Subcutaneous abdominal adipose tissue (tissue), 5 donors: ENCODE measurements at regions not wholly inside any gene's neighbourhood (a gene's known extent, or its start where the extent isn't known, plus 50 kb on each side); places are given as distances from the start of the nearest gene placed in this dataset.

Experiments
- H3K27ac ChIP-seq: one replicate; pipeline ENCODE4 v1.7.0; 2013; ENCODE audit warnings: low read depth, mild to moderate bottlenecking, inconsistent platforms, low read length, moderate library complexity
- H3K27me3 ChIP-seq, 5 donors: one replicate each; pipeline ENCODE4 v1.7.0; 2013; ENCODE audit warnings: low read length in 5 of 5, inconsistent platforms in 1 of 5; ENCODE audit not compliant: control insufficient read depth in 5 of 5, insufficient read depth in 4 of 5
- H3K36me3 ChIP-seq, 5 donors: one replicate each; pipeline ENCODE4 v1.7.0; 2013; ENCODE audit warnings: low read length in 5 of 5; ENCODE audit not compliant: control insufficient read depth in 5 of 5, insufficient read depth in 5 of 5
- H3K4me1 ChIP-seq, 5 donors: one replicate each; pipeline ENCODE4 v1.7.0; 2013; ENCODE audit warnings: low read length in 5 of 5, mild to moderate bottlenecking in 3 of 5, moderate library complexity in 1 of 5; ENCODE audit not compliant: control insufficient read depth in 5 of 5, insufficient read depth in 5 of 5
- H3K4me3 ChIP-seq, 5 donors: one replicate each; pipeline ENCODE4 v1.7.0; 2013; ENCODE audit warnings: low read length in 5 of 5, low read depth in 1 of 5
- H3K9ac ChIP-seq, 5 donors: one replicate each; pipeline ENCODE4 v1.7.0; 2013; ENCODE audit warnings: low read length in 5 of 5, mild to moderate bottlenecking in 4 of 5, moderate library complexity in 3 of 5
- H3K9me3 ChIP-seq, 5 donors: one replicate each; pipeline ENCODE4 v1.7.0; 2013; ENCODE audit warnings: low read length in 5 of 5; ENCODE audit not compliant: control insufficient read depth in 5 of 5
- donor health status: healthy.
- donor health status: healthy.
- donor health status: healthy.
- donor health status: healthy.
- donor health status: healthy.

GRCh38 chrX:13430136-13430827 is 110.4 kb upstream of the ATXN3L start:
- H3K27me3 ChIP-seq: peaks cover 0 to 8% (median 5%) of the 10 kb centered on the region in 5 donors
- no peak overlapping the region for H3K27ac ChIP-seq

GRCh38 chrX:13428053-13428786 is 108.4 kb upstream of the ATXN3L start:
- H3K4me3 ChIP-seq: no peak overlapping the region
- peaks cover 0 to 8% (median 6%) of the 10 kb centered on the region in 5 donors for H3K27me3 ChIP-seq
- peaks cover 0 to 5% (median 0%) of the 10 kb centered on the region in 5 donors for H3K9me3 ChIP-seq
- peaks cover 3 to 15% (median 13%) of the 10 kb centered on the region in 5 donors for H3K4me1 ChIP-seq
- no peak overlapping the region for H3K9ac ChIP-seq
- no peak overlapping the region for H3K27ac ChIP-seq
- no peaks in the 10 kb centered on the region for H3K36me3 ChIP-seq

More at GRCh38 chrX:13430136-13430827, 110.4 kb upstream of the ATXN3L start:
- H3K9ac ChIP-seq: no peak overlapping the region
- H3K4me1 ChIP-seq: peaks cover 3 to 16% (median 14%) of the 10 kb centered on the region in 5 donors
- H3K36me3 ChIP-seq: no peaks in the 10 kb centered on the region
- no peak overlapping the region for H3K4me3 ChIP-seq
- H3K9me3 ChIP-seq: peaks cover 0 to 7% (median 0%) of the 10 kb centered on the region in 5 donors

GRCh38 chrX:13427441-13428052 is 107.7 kb upstream of the ATXN3L start:
- H3K27ac ChIP-seq: no peak overlapping the region

GRCh38 chrX:13420545-13421183 is 100.8 kb upstream of the ATXN3L start:
- H3K4me1 ChIP-seq: no peaks in the 10 kb centered on the region
- no peaks in the 10 kb centered on the region for H3K36me3 ChIP-seq
- H3K9me3 ChIP-seq: peaks cover 0 to 2% (median 0%) of the 10 kb centered on the region in 5 donors
- no peak overlapping the region for H3K9ac ChIP-seq
- H3K27me3 ChIP-seq: peaks cover 0 to 6% (median 3%) of the 10 kb centered on the region in 5 donors
- H3K27ac ChIP-seq: no peak overlapping the region
- no peak overlapping the region for H3K4me3 ChIP-seq

More at GRCh38 chrX:13427441-13428052, 107.7 kb upstream of the ATXN3L start:
- H3K4me3 ChIP-seq: no peak overlapping the region
- H3K36me3 ChIP-seq: no peaks in the 10 kb centered on the region
- H3K9ac ChIP-seq: no peak overlapping the region
- H3K9me3 ChIP-seq: peaks cover 0 to 2% (median 0%) of the 10 kb centered on the region in 5 donors
- peaks cover 0 to 9% (median 6%) of the 10 kb centered on the region in 5 donors for H3K27me3 ChIP-seq
- peaks cover 0 to 9% (median 6%) of the 10 kb centered on the region in 5 donors for H3K4me1 ChIP-seq

- no peak overlapping the region for H3K4me3 ChIP-seq
- H3K27me3 ChIP-seq: peaks cover 0 to 6% (median 3%) of the 10 kb centered on the region in 5 donors
- no peaks in the 10 kb centered on the region for H3K9me3 ChIP-seq
- no peaks in the 10 kb centered on the region for H3K36me3 ChIP-seq
- no peak overlapping the region for H3K9ac ChIP-seq
- H3K27ac ChIP-seq: no peak overlapping the region
- H3K4me1 ChIP-seq: no peaks in the 10 kb centered on the region
These were observed 100.1 kb upstream of the ATXN3L start for GRCh38 chrX:13419918-13420317.

GRCh38 chrX:13419276-13419675 is 99.4 kb upstream of the ATXN3L start:
- peaks cover 0 to 6% (median 3%) of the 10 kb centered on the region in 5 donors for H3K27me3 ChIP-seq
- H3K9ac ChIP-seq: no peak overlapping the region
- no peaks in the 10 kb centered on the region for H3K36me3 ChIP-seq
- H3K27ac ChIP-seq: no peak overlapping the region
- H3K4me1 ChIP-seq: no peaks in the 10 kb centered on the region
- no peak overlapping the region for H3K4me3 ChIP-seq
- no peaks in the 10 kb centered on the region for H3K9me3 ChIP-seq

- H3K9me3 ChIP-seq: no peaks in the 10 kb centered on the region
- no peaks in the 10 kb centered on the region for H3K36me3 ChIP-seq
- no peak overlapping the region for H3K9ac ChIP-seq
- H3K27ac ChIP-seq: no peak overlapping the region
- H3K4me1 ChIP-seq: no peaks in the 10 kb centered on the region
- peaks cover 0 to 6% (median 3%) of the 10 kb centered on the region in 5 donors for H3K27me3 ChIP-seq
- no peak overlapping the region for H3K4me3 ChIP-seq
These were observed 98.6 kb upstream of the ATXN3L start for GRCh38 chrX:13418126-13419097.

- Histone ChIP-seq H3K4me1 (no peaks in the 10 kb centered on the region), H3K36me3 (no peaks in the 10 kb centered on the region)
These were observed 95.7 kb upstream of the ATXN3L start for GRCh38 chrX:13415509-13415908.

More at GRCh38 chrX:13415509-13415908, 95.7 kb upstream of the ATXN3L start:
- peaks cover 0 to 4% (median 3%) of the 10 kb centered on the region in 5 donors for H3K27me3 ChIP-seq
- no peak overlapping the region for H3K27ac ChIP-seq
- no peak overlapping the region for H3K9ac ChIP-seq
- H3K9me3 ChIP-seq: no peaks in the 10 kb centered on the region
- no peak overlapping the region for H3K4me3 ChIP-seq
